MCF 10A (cell line): ENCODE measurements at regions not wholly inside any gene's neighbourhood (a gene's known extent, or its start where the extent isn't known, plus 50 kb on each side); places are given as distances from the start of the nearest gene placed in this dataset.

ENCODE experiments used
- BruUV-seq: library from RNA; stranded (reverse); fragments of 400-500 nt; replicated peaks from 2 replicates; lab custom pipeline; 2021; lab: Mats Ljungman, UMichigan
- CTCF ChIA-PET: fragments of 300-600 bp; sonication (Branson Sonifier 250); formaldehyde crosslinking; extraction: SDS; loops from one replicate; lab custom pipeline; 2021; ENCODE audit warnings: antibody characterized with exemption, inconsistent platforms; lab: Yijun Ruan, JAX
- POLR2A ChIA-PET: fragments of 300-600, 350-650 bp; sonication (Branson Sonifier 250); formaldehyde crosslinking; extraction: SDS; loops from one replicate; lab custom pipeline; 2020; ENCODE audit warnings: antibody characterized with exemption, inconsistent platforms; lab: Yijun Ruan, JAX
- DNase-seq: peaks from one replicate; pipeline ENCODE4 v3.0.0-alpha.2; 2018; ENCODE audit not compliant: unreplicated experiment
- H3K27ac Mint-ChIP-seq: one replicate; pipeline ENCODE4 v1.8.0; 2022; ENCODE audit warnings: mild to moderate bottlenecking, low read depth, mixed read lengths; ENCODE audit not compliant: unreplicated experiment
- H3K27me3 Mint-ChIP-seq: one replicate; pipeline ENCODE4 v1.8.0; 2022; ENCODE audit warnings: mixed read lengths; ENCODE audit not compliant: insufficient read depth, unreplicated experiment
- H3K36me3 Mint-ChIP-seq: one replicate; pipeline ENCODE4 v1.8.0; 2022; ENCODE audit warnings: mild to moderate bottlenecking, moderate library complexity, mixed read lengths; ENCODE audit not compliant: insufficient read depth, unreplicated experiment
- H3K4me1 Mint-ChIP-seq: one replicate; pipeline ENCODE4 v1.8.0; 2022; ENCODE audit warnings: mixed read lengths; ENCODE audit not compliant: insufficient read depth, unreplicated experiment
- H3K4me3 Mint-ChIP-seq: one replicate; pipeline ENCODE4 v1.8.0; 2022; ENCODE audit warnings: mild to moderate bottlenecking, moderate library complexity, mixed read lengths; ENCODE audit not compliant: unreplicated experiment
- H3K9me3 Mint-ChIP-seq: one replicate; pipeline ENCODE4 v1.8.0; 2022; ENCODE audit warnings: mixed read lengths; ENCODE audit not compliant: unreplicated experiment
- intact Hi-C: fragments of 100-400 bp; cut with micrococcal nuclease; formaldehyde crosslinking; loops from 2 replicates; pipeline ENCODE4 v1.14.1; 2022
- TF ChIP-seq, protein P1 (sequence below): fragments of 200-600 bp; IDR thresholded peaks from one replicate; pipeline ENCODE4 v1.8.0; 2022; ENCODE audit warnings: antibody characterized with exemption, mild to moderate bottlenecking; ENCODE audit not compliant: unreplicated experiment

DNA sequence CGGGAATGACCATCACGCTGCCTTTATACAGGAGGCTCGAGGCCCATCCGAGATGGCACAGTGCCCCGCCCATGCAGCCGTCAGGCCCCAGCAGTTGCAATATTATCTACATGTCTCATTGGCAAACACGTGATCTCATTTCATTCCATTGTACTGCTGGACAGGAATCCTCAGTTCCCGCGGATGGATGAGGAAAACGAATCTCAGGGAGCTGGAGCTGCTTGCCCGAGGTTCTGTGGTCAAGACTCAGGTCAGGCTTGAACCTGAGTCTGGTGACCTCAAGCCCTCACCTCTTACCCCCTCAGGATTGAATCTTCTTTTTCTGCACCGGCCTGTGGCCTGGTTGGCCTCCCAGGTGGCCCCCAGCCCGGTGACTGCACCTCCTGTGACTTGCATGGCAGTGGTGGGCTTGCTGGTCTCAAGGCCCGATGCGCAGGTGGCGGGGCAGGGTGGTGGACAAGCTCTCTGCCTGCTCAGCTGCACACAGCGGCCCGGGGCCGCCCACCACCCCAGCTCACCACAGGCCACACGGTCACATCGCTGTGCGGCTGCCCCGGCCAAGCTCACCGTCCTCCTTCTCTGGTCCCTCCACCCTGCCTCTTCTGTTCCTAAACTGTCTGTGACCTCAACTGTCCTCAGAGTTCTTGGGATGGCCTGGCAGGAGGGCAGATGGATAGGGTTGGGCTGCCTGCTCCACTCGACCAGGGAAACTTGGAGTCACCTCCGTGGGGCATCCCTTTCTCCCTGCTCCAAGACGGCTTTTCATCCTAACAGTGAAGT is 52.0 kb upstream of the HS6ST1 start:
- H3K4me1 Mint-ChIP-seq: no peaks in the 10 kb centered on the region
- no peaks in the 10 kb centered on the region for H3K27me3 Mint-ChIP-seq
- H3K4me3 Mint-ChIP-seq: no peak overlapping the region
- H3K27ac Mint-ChIP-seq: no peak overlapping the region
- no peaks in the 10 kb centered on the region for H3K9me3 Mint-ChIP-seq
- no TSS peak for BruUV-seq
- peaks cover 9% of the 10 kb centered on the region for H3K36me3 Mint-ChIP-seq
- POLR2A ChIA-PET: interaction anchor here (0.6 kb wide), 1 partner anchor 25 kb away, joined by 3 read pairs; no protein-coding TSS in a partner anchor
- CTCF ChIA-PET: interaction anchor here (0.7 kb wide), 1 partner anchor 279 kb away, joined by 3 read pairs; no protein-coding TSS in a partner anchor
- intact Hi-C loops: no loop called here
- TF ChIP-seq, protein P1, sequence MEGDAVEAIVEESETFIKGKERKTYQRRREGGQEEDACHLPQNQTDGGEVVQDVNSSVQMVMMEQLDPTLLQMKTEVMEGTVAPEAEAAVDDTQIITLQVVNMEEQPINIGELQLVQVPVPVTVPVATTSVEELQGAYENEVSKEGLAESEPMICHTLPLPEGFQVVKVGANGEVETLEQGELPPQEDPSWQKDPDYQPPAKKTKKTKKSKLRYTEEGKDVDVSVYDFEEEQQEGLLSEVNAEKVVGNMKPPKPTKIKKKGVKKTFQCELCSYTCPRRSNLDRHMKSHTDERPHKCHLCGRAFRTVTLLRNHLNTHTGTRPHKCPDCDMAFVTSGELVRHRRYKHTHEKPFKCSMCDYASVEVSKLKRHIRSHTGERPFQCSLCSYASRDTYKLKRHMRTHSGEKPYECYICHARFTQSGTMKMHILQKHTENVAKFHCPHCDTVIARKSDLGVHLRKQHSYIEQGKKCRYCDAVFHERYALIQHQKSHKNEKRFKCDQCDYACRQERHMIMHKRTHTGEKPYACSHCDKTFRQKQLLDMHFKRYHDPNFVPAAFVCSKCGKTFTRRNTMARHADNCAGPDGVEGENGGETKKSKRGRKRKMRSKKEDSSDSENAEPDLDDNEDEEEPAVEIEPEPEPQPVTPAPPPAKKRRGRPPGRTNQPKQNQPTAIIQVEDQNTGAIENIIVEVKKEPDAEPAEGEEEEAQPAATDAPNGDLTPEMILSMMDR: no peak
- DNase-seq: no peak

DNA sequence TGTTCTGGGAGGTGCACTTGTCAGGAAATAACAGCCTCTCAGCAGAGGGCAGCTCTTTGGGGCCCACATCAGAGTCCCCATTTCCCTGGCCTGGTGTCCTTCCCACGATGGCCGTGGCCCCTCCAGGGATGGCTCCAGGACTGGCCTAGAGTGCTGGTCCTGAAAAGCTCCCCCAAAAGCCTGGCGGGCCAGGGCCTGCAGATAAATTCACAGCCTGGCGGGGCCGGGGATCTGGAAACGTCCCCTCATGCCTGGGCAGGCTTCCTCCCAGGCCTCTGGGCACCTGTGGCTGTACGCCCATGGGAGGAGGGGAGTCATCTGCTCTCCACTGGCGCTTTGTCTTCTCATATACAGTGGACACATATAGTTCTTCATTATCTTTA is 52.6 kb upstream of the HS6ST1 start:
- no TSS peak for BruUV-seq
- H3K27me3 Mint-ChIP-seq: no peaks in the 10 kb centered on the region
- ChIA-PET CTCF (interaction anchor here (0.6 kb wide), 1 partner anchor 969 kb away, joined by 3 read pairs; no protein-coding TSS in a partner anchor), POLR2A (interaction anchor here (0.6 kb wide), 1 partner anchor 24 kb away, joined by 3 read pairs; no protein-coding TSS in a partner anchor)
- TF ChIP-seq, protein P1: no peak
- H3K4me3 Mint-ChIP-seq: no peak overlapping the region
- DNase-seq: no peak
- no peaks in the 10 kb centered on the region for H3K9me3 Mint-ChIP-seq
- no peak overlapping the region for H3K27ac Mint-ChIP-seq
- no peaks in the 10 kb centered on the region for H3K4me1 Mint-ChIP-seq
- peaks cover 5% of the 10 kb centered on the region for H3K36me3 Mint-ChIP-seq
- intact Hi-C loops: no loop called here

DNA sequence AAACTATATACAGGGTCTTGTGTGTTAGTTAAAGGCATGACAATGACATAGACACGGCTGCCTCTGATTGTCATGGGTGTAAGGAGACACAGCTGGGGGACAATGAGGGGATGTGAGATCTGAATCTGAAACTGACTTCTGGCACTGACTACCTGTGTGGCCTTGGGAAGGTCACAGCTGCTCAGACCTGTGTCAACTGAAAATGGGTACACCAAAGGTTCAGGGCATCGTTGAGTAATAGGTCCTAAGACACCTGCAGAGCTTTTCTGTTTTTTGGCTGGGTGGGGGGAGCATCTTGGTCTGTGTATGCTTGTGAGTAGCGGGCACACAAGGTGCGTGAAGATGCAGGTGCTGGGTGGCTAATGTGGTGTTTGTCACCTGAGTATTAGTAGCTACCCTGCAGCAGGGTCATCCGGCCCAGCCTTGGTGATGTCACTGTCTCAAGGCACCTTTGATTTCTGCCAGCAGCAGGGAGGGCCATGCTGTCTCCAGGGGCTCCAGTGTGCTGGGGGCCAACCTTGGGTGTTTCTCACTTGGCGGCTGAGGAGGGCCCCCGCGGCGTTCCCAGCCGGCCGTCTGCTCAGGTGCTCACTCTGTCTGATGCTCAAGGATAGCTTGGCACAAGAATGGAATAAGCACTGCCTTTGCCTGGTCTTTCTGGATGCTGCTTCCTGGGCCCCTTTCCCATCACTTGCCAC is 53.1 kb upstream of the HS6ST1 start:
- no TSS peak for BruUV-seq
- no peak for DNase-seq
- H3K27me3 Mint-ChIP-seq: no peaks in the 10 kb centered on the region
- H3K27ac Mint-ChIP-seq: no peak overlapping the region
- no peaks in the 10 kb centered on the region for H3K9me3 Mint-ChIP-seq
- intact Hi-C loops: no loop called here
- no peaks in the 10 kb centered on the region for H3K4me1 Mint-ChIP-seq
- ChIA-PET CTCF (interaction anchor here (0.6 kb wide), 1 partner anchor 968 kb away, joined by 3 read pairs; no protein-coding TSS in a partner anchor), POLR2A (no interaction called here)
- no peak overlapping the region for H3K4me3 Mint-ChIP-seq
- TF ChIP-seq, protein P1: no peak
- peaks cover 5% of the 10 kb centered on the region for H3K36me3 Mint-ChIP-seq
